Osteoblast (primary cell): ENCODE measurements at regions not wholly inside any gene's neighbourhood (a gene's known extent, or its start where the extent isn't known, plus 50 kb on each side); places are given as distances from the start of the nearest gene placed in this dataset.
"Not testable (repeated sequence)": the region's sequence is repeated elsewhere in the genome, so short reads cannot be mapped to it uniquely, and the experiment has no call there.

Experiments used
- DNase-seq: peaks from one replicate; pipeline ENCODE4 v3.0.0; 2011; ENCODE audit warnings: low spot score, mixed read lengths; ENCODE audit not compliant: insufficient read length; ENCODE audit errors: missing footprints
- H2AFZ ChIP-seq: 2 replicates; pipeline ENCODE4 v1.6.0; 2011; ENCODE audit warnings: mild to moderate bottlenecking, low read length
- H3K27ac ChIP-seq: 2 replicates; pipeline ENCODE4 v1.5.1; 2011; ENCODE audit warnings: mild to moderate bottlenecking, low read depth, low read length, moderate library complexity
- H3K27me3 ChIP-seq: 2 replicates; pipeline ENCODE4 v1.6.0; 2012; ENCODE audit warnings: mild to moderate bottlenecking, control low read depth, inconsistent platforms, low read length, moderate library complexity; ENCODE audit not compliant: insufficient read depth
- H3K36me3 ChIP-seq: 2 replicates; pipeline ENCODE4 v1.5.1; 2011; ENCODE audit warnings: mild to moderate bottlenecking, low read length, control low read depth, moderate library complexity; ENCODE audit not compliant: insufficient read depth
- H3K4me1 ChIP-seq: 2 replicates; pipeline ENCODE4 v1.5.1; 2011; ENCODE audit warnings: mild to moderate bottlenecking, low read length, control low read depth, moderate library complexity; ENCODE audit not compliant: insufficient read depth
- H3K4me2 ChIP-seq: 2 replicates; pipeline ENCODE4 v1.6.0; 2011; ENCODE audit warnings: mild to moderate bottlenecking, low read length; ENCODE audit not compliant: insufficient read depth
- H3K4me3 ChIP-seq: fragments of 200-600 bp; sonication (generic); 3 replicates; pipeline ENCODE4 v1.5.1; 2012; ENCODE audit warnings: mild to moderate bottlenecking, low read length, inconsistent platforms; ENCODE audit not compliant: insufficient read depth
- H3K79me2 ChIP-seq: 2 replicates; pipeline ENCODE4 v1.6.0; 2012; ENCODE audit warnings: mild to moderate bottlenecking, low read length, control low read depth, inconsistent platforms; ENCODE audit not compliant: insufficient read depth
- H3K9me3 ChIP-seq: 2 replicates; pipeline ENCODE4 v1.5.1; 2011; ENCODE audit warnings: low read depth, low read length, control low read depth
- H4K20me1 ChIP-seq: 2 replicates; pipeline ENCODE4 v1.6.0; 2012; ENCODE audit warnings: mild to moderate bottlenecking, low read length, control low read depth; ENCODE audit not compliant: insufficient read depth
- CTCF ChIP-seq: IDR thresholded peaks from 2 replicates; pipeline ENCODE4 v1.5.1; 2011; ENCODE audit warnings: mild to moderate bottlenecking, low read depth, low read length, moderate library complexity; ENCODE audit errors: extremely low read depth

DNA sequence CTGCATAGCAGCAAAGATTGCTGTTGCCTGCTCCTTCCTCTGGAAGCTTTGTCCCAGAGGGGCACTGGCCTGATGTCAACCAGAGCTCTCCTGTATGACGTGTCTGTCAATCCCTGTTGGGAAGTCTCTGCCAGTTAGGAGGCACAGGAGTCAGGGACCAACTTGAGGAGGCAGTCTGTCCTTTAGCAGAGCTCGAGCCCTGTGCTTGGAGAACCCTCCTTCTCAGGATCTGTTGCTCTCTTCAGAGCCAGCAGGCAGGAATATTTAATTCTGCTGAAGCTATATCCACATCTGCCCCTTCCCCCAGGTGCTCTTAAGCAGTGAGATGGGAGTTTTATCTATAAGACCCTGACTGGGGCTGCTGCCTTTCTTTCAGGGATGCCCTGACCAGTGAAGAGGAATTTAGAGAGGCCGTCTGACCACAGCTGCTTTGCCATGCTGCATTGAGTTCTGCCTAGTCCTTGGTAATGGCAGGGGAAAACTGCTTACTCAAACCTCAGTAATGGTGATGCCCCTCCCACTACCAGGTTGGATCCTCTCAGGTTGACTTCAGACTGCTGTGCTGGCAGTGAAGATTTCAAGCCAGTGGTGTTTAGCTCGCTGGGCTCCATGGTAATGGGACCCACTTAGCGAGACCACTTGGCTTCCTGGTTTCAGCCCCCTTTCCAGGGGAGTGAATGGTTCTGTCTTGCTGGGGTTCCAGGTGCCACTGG is 218.6 kb upstream of the SLC38A2 start:
- H4K20me1 ChIP-seq, result no peaks in the 10 kb centered on the region
- H3K9me3 ChIP-seq, result no peaks in the 10 kb centered on the region
- no peaks in the 10 kb centered on the region for H3K79me2 ChIP-seq
- peak overlapping the region; percentile 10 for H2AFZ ChIP-seq
- no peak overlapping the region for H3K27ac ChIP-seq
- no peak for DNase-seq
- no peaks in the 10 kb centered on the region for H3K27me3 ChIP-seq
- peaks cover 1% of the 10 kb centered on the region for H3K4me1 ChIP-seq
- no peak overlapping the region for H3K4me2 ChIP-seq
- TF ChIP-seq CTCF, result no peak
- H3K36me3 ChIP-seq, result no peaks in the 10 kb centered on the region
- no peak overlapping the region for H3K4me3 ChIP-seq

DNA sequence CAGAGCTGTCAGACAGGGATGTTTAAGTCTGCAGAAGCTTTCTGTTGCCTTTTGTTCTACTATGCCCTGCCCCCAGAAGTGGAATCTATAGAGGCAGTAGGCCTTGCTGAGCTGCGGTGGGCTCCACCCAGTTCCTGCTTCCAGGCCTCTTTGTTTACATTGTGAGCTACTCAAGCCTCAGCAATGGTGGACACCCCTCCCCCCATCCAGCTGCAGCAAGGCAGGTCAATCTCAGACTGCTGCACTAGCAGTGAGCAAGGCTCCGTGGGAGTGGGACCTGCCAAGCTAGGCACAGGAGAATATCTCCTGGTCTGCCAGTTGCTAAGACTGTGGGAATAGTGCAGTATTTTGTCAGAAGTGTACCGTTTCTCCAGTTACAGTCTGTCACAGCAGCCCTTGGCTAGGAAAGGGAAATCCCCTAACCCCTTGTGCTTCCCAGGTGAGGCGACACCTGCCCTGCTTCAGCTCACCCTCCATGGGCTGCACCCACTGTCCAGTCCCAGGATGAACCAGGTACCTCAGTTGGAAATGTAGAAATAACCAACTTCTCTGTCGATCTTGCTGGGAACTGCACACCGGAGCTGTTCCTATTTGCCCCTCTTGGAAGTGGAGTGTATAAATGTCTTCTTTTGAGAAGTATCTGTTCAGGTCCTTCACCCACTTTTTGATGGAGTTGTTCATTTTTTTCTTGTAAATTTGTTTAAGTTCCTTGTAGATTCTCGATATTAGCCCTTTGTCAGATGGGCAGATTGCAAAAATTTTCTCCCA is 213.5 kb upstream of the SLC38A2 start:
- Histone ChIP-seq H2AFZ (peak overlapping the region; percentile 48), H3K27me3 (no peaks in the 10 kb centered on the region), H3K4me1 (peaks cover 9% of the 10 kb centered on the region), H3K27ac (no peak overlapping the region), H3K4me3 (no peak overlapping the region), H4K20me1 (no peaks in the 10 kb centered on the region), H3K79me2 (no peaks in the 10 kb centered on the region), H3K36me3 (no peaks in the 10 kb centered on the region), H3K9me3 (no peaks in the 10 kb centered on the region), H3K4me2 (peak overlapping the region; percentile 20)
- no peak for TF ChIP-seq CTCF
- no peak for DNase-seq

DNA sequence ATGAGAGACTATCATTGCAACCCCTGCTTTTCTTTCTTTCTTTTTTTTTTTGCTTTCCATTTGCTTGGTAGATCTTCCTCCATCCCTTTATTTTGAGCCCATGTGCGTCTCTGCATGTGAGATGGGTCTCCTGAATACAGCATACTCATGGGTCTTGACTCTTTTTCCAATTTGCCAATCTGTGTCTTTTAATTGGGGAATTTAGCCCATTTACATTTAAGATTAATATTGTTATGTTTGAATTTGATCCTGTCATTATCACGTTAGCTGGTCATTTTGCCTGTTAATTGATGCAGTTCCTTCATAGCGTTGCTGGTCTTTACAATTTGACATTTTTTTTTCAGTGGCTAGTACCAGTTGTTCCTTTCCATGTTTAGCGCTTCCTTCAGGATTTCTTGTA is 211.5 kb upstream of the SLC38A2 start:
- not testable (repeated sequence) for H3K27me3 ChIP-seq, H2AFZ ChIP-seq, H3K36me3 ChIP-seq, H3K4me1 ChIP-seq, H3K4me2 ChIP-seq, H4K20me1 ChIP-seq, H3K27ac ChIP-seq, DNase-seq, H3K79me2 ChIP-seq, H3K9me3 ChIP-seq, H3K4me3 ChIP-seq

DNA sequence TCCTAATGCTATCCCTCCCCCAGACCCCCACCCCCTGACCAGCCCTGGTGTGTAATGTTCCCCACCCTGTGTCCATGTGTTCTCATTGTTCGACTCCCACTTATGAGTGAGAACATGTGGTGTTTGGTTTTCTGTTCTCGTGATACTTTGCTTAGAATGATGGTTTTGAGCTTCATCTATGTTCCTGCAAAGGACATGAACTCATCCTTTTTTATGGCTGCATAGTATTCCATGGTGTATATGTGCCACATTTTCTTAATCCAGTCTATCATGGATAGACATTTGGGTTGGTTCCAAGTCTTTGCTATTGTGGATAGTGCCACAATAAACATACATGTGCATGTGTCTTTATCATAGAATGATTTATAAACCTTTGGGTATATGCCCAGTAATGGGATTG is 209.4 kb upstream of the SLC38A2 start:
- not testable (repeated sequence) for H3K4me1 ChIP-seq, H3K4me2 ChIP-seq, H4K20me1 ChIP-seq, H3K36me3 ChIP-seq, DNase-seq, H3K27ac ChIP-seq, H3K9me3 ChIP-seq, H3K79me2 ChIP-seq, H3K4me3 ChIP-seq, H2AFZ ChIP-seq, H3K27me3 ChIP-seq

DNA sequence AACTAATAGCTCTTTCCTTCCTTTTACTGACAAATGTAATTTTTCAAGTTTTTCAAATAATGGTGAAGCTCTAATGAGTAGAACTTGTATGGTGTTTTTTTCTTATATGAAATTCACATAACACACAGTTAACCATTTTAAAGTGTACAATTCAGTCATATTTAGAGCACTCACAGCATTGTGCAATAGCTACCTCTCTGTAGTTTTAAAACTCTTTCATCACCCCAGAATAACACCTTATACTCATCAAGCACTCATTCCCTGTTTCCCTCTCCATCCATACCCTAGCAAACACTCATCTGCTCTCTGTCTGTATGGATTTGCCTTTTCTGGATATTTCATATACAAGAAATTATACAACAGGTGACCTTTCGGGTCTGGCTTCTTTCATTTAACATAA is 207.9 kb upstream of the SLC38A2 start:
- H3K79me2 ChIP-seq, result no peaks in the 10 kb centered on the region
- TF ChIP-seq CTCF, result no peak
- H3K9me3 ChIP-seq, result no peaks in the 10 kb centered on the region
- no peak overlapping the region for H3K4me2 ChIP-seq
- DNase-seq, result no peak
- H3K36me3 ChIP-seq, result no peaks in the 10 kb centered on the region
- no peak overlapping the region for H2AFZ ChIP-seq
- peaks cover under 1% of the 10 kb centered on the region for H3K4me1 ChIP-seq
- H4K20me1 ChIP-seq, result no peaks in the 10 kb centered on the region
- no peak overlapping the region for H3K27ac ChIP-seq
- no peak overlapping the region for H3K4me3 ChIP-seq
- H3K27me3 ChIP-seq, result no peaks in the 10 kb centered on the region
